ENCODE measurements at regions not wholly inside any gene's neighbourhood (a gene's known extent, or its start where the extent isn't known, plus 50 kb on each side); places are given as distances from the start of the nearest gene placed in this dataset.

DNA sequence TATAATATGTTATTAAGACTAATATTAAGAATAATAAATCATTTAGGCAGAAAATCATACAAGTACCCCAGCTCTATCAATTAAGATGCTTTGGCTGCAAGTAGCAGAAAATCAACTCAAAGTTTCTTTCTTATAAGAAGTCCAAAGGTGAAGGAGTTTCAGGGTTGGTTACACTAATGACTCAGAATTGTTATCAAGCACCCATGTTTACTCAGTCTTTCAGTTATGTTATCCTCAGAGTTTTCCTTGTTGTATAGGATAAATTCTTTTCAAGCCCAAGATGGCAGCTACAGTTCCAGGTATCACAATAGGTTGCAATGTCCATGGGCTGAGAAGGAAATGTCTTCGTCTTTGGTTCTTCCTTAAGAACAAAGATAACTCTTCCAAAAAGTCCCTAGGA lies 163.6 kb downstream of the TNFSF18 start:
- no peak for DNase-seq (ENCODE audit: low read depth)

DNA sequence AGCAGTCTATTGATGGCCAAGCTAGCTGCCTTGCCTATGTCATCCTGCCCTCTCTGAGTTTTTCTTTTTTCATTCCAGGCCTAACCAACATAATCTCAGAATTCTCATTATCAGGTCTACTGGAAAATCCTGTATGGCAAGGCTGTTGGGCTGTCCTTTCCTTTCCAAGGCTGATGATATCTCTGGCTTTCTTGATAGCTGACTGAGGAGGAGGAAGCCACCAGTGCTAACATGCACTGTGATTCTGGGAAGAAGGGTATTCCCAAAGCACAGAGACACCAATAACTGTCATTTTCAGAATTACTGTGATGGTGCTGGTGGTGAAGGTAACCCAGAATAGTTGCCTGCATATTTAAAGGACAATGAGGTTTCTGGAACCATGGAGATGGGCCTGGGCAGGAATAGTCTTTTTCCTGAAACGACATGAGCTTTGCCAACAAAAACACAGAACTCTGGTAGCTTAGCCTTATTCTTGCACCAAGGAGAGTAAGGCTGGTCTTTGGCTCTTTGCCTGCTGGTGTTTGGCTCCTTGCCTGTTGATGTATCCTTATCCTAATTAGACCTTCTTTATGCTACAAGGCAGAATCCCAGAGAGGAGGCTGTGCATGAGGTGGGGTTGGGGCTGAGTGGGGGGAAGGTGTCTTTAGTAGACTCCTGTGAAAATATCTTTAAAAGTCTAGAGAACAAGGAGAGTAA lies 157.4 kb downstream of the TNFSF18 start:
- no peak for DNase-seq (ENCODE audit: low read depth)

DNA sequence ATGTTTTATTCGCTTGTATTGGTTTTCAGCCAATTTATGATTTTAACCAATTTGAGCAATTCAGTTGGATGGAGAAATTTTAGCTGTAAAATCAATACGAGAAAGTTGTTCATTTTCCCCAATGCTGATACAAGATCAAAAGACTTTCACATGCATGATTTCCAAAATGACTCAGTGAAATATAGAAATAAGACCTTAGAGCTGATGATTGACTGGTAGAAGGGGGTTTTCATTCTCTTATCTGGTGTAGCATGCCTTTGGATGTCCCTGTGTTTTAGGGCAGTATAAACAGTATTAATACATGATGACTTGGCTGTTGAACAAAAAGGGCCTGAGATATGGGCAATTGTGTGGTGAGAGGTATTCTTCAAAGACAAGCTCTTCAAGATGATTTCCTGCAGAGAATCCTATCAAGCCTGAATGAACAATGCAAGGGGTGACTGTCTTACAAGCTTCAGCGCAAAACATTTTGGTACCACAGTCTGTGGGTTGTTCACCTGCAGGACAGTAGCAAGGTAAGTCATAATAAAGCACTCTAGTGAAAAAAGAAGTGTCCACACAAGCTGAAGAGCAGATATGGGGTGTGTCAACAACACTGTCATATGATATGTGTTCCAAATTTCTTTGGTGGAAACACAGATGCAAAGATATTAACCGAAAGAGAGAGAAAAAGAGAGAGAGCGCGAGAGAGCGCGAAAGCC lies 156.2 kb downstream of the TNFSF18 start:
- no peak for DNase-seq (ENCODE audit: low read depth)

DNA sequence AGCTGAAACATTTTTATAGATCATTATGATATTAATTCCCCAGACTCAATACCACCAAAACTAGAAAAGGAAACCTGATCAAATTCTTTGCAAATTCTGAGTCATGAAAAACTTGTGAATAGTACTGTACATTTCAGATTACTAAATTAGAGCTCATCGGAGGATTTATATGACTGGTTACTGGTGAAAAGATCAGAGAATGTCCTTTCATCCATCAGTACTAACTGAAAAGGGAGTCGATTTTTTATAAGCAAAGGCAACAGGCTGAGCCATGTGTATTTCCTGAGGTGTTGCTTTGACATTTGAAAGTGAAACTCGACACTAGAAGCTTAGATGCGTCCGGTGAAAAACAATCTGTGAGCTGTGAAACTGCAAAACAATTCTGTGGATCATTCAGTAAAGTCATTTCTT lies 155.7 kb downstream of the TNFSF18 start:
- no peak for DNase-seq (ENCODE audit: low read depth)

DNA sequence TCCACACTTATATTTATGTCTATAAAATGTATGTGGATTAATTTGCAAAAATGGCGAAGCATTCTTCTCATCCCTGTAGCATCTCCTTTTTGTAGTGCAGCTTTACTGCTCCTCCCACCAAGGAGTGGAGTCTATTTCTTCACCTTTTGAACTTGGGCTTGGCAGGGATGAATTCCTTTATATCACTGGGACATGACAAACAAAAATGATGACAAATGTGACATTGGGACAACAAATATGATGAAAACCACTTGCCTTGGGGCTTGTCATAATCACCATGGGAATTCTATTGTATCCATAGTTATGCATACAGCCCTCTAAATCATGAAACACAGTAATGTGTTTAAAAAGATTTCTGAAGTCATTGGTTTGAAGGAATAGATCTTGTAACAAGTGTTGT lies 155.0 kb downstream of the TNFSF18 start:
- DNase-seq (ENCODE audit: low read depth), result no peak

DNA sequence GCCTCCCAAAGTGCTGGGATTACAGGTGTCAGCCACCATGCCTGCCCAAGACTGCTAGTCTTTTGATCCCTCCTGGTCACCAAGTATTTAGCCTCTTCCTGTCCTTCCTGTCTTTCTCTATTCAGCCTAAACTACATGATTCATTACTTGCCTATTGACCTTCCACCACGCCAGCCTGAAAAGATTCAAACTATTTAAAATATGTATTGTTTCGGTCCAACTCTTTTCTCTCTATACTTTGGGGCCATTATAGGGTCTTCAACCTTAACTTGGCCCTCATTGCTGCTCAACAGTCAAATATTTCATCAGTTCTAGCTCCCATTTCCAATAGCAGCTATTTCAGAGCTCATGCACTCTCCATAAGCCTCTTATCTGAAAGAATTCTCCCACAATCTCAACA lies 153.0 kb downstream of the TNFSF18 start:
- DNase-seq (ENCODE audit: low read depth), result no peak

DNA sequence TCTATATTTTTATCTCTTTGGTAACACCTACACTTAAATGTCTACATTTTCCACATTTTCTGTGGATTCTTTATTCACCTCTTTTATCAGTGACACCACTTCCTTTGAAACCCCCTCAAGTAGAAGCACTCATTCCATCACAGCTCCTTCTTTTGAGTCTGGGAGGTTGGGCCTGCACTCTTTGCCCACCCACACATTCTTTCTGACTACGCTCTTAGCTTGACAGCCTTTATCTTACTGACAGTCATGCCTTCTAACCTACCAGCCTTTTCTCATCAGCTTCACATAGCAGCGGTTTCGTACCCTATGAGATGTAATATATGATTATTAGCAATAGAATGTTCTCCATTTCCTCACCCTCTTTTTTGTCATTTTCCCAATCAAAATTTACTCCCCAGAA lies 151.9 kb downstream of the TNFSF18 start:
- no peak for DNase-seq (ENCODE audit: low read depth)

DNA sequence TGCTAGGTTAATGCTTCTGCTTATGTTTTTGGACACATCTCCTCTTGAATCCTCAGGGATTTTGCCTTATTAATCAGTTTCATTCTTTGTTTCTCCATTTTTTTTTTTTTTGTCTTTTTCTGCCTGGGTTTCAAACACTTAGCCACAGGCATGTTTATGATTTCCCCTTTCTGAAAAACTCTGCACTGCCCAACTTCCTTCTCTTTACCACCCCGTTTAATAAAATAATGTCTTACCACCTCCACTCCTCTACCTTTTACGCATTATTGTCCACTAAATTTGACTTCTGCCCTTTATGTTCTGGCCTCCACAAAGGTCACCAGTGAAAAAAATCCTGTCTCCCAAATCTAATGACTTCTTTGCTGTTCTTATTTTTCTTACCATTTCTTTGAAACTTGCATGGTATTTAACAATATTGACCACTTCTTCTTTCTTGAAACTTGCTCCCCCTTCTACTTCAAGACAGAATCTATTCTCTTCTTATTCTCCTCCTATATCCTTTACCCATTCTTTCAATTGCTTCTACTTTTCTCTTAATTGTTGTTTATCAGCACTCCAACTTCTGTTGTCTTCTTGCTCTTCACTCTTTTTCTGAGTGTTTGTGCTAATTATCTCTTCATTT lies 150.3 kb downstream of the TNFSF18 start:
- no peak for DNase-seq (ENCODE audit: low read depth)

DNA sequence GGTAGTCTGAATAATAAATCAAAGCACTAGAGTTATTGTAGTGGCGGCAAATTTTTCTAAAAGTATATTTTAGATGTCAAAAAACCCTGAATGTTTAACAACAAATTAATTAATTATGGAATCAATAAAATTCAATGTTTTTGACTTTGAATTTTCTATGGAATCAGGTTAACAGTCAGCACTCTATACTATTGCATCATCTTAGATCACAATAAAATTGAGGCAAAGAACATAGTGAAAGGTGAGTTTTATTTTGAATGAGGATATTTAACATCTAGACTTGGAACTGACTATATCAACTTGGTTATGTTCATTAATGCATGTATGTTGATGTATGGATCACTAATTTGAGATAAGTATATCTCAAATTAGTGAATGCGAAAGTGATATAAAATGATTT lies 148.5 kb downstream of the TNFSF18 start:
- no peak for DNase-seq (ENCODE audit: low read depth)

DNA sequence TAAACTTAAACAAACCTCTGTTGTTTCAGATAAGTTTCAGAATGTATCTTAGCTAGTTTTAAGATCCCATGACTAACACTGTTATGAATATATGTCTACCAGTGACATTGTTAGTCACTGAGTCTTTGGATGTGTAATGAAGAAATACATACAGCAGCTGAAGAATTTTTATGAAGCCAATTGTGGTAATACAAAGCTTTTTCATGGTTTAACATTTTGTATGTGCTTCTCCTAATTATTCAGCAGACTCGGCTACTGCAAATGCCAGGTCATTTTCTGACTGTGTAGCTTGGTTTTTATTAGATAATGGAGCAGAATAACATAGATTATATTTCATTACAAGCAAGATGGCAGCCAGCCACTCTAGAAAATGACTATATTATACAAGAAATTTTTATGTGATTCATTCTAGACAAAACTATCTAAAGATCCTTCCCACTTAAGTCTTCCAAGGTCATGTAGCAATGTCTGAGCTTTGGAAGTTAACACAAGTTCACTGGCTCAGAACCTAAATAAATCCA lies 147.8 kb downstream of the TNFSF18 start:
- no peak for DNase-seq (ENCODE audit: low read depth)

DNA sequence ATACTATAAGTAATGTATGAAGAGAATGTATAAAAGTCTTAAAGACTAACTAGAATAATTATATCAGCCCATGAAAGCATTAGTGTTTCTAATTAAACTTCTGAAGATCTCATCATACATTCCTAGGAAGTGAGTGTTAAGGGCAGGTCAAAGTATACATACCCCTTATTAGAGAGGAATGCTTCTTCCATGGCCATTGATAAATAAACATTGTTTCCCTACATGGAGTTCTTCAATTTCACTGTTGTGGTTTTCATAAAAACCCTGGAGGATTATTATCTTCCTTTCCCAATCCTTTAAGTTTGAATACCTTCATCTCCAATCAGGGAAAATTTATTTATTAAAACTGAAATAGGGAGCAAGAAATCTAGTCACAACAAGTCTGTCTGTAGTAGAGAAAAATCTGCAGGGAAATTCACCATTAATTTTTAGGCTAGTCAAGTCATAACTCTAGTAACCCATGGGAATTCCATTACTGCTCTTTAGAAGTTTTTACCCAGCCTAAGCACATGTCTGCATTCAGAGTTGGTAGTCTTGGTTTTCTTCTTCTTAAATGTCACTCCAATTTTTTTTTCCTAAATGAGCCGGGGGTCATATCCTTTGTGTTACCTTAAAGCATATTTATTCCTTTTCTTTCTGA lies 147.0 kb downstream of the TNFSF18 start:
- DNase-seq (ENCODE audit: low read depth), result no peak

DNA sequence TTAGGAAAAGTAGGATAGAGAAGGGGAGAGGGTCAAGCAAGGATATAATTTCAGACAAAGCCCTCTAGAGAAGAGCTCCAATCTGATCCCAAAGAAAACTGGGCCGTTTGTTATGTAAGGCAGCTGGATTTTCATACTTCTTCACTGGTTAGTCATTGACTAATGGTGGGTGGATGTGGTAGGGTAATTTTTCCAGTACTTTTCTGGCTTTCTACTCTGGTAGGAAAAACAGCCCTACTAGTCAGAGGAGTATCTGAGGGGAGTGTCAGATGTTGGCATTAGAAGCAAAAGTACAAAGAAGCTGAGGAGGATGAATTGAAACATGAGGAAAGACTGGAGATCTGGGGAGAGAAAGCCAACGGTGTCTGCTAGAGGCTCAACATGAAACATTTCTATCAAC lies 145.3 kb downstream of the TNFSF18 start:
- DNase-seq (ENCODE audit: low read depth), result no peak

DNA sequence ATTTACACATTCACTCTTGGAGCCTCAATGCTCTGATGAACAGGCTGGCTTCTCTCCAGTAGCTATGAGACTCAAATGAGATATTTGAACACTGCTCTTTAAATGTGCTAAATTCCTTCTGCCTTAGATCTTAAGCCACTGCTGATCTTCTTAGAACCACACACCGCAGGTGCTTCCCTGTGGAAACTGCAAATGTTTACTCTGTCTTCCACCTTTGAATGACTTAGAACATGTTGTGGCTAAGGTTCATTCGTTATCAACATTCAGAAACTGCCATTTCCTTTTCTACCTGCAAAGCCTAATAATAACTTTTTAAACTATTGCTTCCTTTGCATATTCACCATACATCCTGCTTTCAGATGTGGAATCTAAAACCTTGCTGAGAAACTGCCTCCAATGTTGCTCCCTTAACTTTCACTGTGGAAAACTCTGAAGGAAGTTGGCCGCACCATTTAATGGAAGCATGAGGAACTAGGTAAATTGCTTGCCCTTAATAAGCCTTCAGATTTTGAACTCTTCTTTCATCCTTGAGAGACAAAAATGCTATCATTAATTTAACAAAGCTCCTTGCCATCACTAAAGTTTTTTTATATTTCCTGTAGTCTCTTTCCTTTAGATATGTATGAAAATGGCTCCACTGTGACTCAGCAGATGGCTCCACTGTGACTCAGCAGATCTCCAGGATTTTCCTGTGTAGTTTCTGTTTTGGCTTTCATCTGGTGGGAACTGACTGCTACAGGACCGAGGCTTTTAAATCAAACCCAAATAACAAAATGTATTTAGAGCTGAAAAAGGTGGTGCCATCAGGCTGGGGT lies 143.8 kb downstream of the TNFSF18 start:
- no peak for DNase-seq (ENCODE audit: low read depth)

DNA sequence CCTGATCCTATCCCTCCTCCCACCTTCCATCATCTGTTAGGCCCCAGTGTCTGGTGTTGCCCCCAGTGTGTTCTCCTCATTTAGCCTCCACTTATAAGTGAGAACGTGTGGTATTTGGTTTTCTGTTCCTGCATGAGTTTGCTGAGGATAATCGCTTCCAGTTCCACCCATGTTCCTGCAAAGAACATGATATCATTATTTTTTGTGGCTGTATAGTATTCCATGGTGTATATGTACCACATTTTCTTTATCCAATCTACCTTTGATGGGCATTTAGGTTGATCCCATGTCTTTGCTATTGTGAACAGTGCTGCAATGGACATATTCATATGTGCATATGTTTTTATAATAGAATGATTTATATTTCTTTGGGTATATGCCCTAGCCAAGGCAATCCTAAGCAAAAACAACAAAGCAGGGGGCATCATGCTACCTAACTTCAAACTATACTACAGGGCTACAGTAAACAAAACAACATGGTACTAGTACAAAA lies 142.9 kb downstream of the TNFSF18 start:
- no peak for DNase-seq (ENCODE audit: low read depth)

DNA sequence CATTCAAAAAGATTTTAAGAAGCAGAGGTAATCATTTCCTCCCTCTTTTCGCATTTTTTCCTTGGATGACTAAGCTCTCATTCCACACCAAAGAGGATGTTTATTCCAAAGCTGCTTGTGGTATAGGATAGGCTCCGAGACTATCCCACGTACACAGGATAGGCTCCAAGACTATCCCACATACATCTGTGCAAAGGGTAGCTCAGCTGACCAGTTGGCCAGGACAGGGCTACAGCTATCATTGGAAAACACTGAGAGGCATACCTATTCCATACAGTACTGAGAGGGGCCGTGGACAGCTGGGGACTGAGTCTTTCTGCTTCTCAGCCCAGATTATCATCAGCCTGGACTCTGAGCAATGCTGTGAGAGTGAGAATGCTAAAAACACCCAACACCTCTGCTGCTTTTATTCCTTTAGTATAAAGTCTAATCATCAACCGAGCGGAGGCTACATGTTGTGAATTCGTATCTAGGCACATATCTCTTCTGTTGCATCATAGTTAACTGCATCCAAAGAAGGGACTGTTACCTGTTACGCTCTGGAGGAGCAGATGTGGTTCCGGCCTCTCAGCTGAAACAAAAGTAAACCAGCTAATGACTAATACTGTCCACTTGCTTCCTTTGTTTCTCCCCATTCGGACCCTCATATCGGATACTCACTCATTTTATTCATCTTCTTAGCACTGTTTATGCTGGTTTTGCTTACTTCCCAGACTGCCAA lies 141.0 kb downstream of the TNFSF18 start:
- no peak for DNase-seq (ENCODE audit: low read depth)

DNA sequence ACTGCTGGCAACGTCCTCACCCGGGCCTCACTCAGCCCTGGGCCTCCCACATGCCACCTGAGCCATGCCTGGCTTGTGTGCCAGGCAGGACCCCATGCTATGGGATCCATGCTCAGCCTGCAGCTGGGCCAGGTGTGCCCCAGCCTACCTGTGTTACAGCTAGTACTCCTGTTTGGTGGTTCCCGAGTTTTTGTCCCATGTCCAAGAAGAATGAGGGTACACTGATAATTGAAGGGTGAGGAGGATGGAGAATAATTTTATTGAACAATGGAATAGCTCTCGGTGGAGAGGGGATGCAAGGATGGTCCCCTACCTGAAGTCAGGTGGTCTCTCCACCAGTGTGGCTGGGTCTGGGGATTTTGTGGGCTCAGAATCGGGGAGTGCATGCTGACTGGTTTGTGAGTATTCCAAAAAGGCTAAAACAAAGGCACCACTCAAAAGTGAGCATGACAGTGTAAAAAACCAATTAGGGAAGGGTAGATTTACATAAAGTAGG lies 137.9 kb downstream of the TNFSF18 start:
- DNase-seq (ENCODE audit: low read depth), result no peak

DNA sequence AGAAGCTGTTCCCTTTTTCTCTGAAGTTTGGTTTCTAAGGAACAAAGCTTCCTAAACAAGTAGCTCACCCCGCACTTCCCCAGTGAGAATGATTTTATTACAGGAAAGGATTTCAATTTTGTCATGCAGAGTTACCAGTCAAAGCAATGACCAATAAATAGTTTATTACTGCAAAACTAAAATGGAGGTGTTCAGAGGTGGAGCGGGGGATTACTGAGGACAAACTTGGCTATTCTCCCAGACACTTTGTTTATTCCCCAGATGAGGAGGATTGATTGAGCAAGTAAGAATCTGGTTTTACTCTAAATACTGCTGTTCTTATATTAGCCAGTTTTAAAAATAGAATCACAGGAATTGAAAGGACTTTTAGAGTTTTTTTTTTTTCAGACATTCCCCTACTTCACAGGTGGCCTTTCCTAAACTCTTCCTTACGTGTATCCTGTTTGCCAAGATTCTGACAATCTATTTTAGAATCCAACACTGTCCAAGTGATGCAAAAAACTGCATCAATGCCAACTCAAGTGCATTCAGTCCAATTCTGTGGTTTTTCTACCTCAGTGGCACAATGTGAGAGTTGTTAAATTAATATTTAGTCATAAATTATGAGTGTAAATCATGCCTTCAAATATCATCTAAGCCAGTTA lies 136.1 kb downstream of the TNFSF18 start:
- DNase-seq (ENCODE audit: low read depth), result no peak

DNA sequence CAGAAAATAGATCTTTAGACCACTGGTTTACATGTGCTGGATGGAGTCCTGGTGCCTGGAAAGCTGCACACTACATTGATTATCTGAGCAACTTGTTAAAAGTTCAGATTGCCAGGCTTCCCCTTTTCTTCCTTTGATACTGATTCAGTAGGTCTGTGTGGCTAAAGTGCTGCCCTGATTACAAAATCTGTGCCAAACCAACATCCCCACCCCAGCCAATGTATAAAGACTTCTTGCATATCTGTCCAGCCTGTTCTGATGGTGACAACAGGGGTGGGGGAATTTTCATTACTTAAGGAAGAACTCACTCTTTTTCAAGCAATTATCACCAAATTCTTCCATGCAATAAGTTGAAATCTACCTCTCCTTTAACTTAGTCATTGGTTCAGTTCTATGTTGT lies 135.5 kb downstream of the TNFSF18 start:
- DNase-seq (ENCODE audit: low read depth), result no peak

DNA sequence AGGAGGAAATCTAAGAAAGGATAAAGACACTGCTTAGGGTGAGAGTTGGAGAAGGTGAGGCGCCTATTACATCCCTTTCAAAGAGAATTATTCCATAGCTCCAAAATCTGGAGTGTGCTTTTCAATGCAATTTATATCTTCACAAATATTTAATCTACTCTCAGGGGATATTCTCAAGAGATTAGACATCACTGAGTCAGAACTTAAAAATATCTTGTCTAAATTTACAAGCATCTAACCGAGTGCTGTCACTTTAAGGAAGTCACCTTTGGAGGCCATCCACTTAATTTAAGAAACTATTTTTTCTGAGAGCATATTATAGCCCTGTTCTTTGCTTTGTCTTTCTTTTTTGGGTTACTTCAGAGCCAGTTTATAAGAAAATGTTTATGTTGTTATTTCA lies 134.6 kb downstream of the TNFSF18 start:
- no peak for DNase-seq (ENCODE audit: low read depth)

DNA sequence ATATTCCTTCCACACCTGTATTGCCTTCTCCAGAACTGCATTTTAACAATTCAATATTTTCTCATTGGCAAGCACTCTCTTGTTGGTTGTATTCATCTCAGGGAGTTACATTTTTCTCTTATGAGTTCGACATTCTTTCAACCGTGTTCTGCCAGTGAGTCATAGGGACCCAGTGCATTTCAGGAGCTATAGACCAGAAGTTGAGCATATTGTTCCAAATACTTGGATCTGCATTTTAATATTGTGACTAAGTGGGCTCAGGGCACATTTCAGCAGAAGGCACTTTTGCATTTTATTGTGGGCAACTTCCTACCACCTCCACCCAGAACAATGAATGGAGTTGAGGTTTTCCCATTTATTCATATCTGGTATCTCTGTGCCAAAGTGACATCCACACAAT lies 132.8 kb downstream of the TNFSF18 start:
- DNase-seq (ENCODE audit: low read depth), result no peak
